ENCODE measurements at regions not wholly inside any gene's neighbourhood (a gene's known extent, or its start where the extent isn't known, plus 50 kb on each side); places are given as distances from the start of the nearest gene placed in this dataset.

DNA sequence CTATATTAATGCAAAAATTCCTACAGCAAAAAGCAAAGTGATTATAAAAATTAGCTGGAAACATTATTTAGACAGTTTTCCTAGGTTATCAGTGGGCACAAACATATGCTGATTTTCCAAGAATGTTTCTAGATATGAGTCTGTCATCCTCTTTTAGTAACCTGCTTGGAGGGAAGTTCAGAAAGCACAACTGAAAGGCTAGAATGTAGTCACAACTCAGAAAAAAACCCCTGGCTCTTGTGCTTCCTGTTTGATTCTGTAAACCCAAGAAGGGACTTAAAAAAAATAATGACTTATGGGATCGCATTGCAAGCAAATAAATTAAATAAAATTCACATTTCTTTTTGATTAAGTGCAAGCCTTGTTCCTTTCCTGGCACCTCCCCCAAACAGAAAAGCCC lies 708.4 kb upstream of the EPHA7 start:
- H3K79me2 ChIP-seq: no peaks in the 10 kb centered on the region
- no peak for TF ChIP-seq CTCF (IDR thresholded peaks at IDR 0.05)
- no peaks in the 10 kb centered on the region for H3K36me3 ChIP-seq (ENCODE audit: control insufficient read depth, insufficient read depth, low read length)
- H3K4me1 ChIP-seq: no peaks in the 10 kb centered on the region
- no peak overlapping the region for H3K27ac ChIP-seq
- H3K4me3 ChIP-seq (ENCODE audit: low read depth, low read length): no peak overlapping the region
- H3K9me3 ChIP-seq (ENCODE audit: control insufficient read depth, low read length): no peaks in the 10 kb centered on the region
- H3K27me3 ChIP-seq (ENCODE audit: control insufficient read depth, insufficient read depth, low read length): no peaks in the 10 kb centered on the region
- no peak overlapping the region for H2AFZ ChIP-seq
- H3K4me2 ChIP-seq (ENCODE audit: low read length): no peak overlapping the region
- H3K9ac ChIP-seq: no peak overlapping the region

DNA sequence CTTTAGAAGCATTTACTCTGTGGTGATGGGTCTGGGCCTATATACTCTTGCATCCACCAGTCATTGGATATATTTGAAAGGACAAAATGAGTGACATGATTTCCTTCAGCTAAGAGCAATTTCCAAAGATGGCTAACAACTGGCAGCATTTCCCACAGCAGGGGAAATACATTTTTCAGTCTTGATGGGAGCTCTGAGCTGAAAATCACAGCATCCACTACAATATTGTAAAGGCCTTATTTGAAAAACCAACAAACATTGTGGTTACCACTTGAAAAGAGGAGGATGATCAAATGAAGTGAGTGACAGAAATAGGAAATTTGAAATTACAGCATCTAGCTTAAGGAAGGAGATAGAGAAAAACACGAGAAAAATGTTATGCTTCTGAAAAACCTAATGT lies 705.0 kb upstream of the EPHA7 start:
- Histone ChIP-seq H3K27ac (no peak overlapping the region), H3K9ac (no peak overlapping the region), H3K79me2 (no peaks in the 10 kb centered on the region), H3K9me3 (ENCODE audit: control insufficient read depth, low read length) (no peaks in the 10 kb centered on the region), H3K4me3 (ENCODE audit: low read depth, low read length) (no peak overlapping the region), H3K27me3 (ENCODE audit: control insufficient read depth, insufficient read depth, low read length) (no peaks in the 10 kb centered on the region), H3K4me2 (ENCODE audit: low read length) (no peak overlapping the region), H2AFZ (no peak overlapping the region), H3K36me3 (ENCODE audit: control insufficient read depth, insufficient read depth, low read length) (no peaks in the 10 kb centered on the region), H3K4me1 (no peaks in the 10 kb centered on the region)
- no peak for TF ChIP-seq CTCF (IDR thresholded peaks at IDR 0.05)

DNA sequence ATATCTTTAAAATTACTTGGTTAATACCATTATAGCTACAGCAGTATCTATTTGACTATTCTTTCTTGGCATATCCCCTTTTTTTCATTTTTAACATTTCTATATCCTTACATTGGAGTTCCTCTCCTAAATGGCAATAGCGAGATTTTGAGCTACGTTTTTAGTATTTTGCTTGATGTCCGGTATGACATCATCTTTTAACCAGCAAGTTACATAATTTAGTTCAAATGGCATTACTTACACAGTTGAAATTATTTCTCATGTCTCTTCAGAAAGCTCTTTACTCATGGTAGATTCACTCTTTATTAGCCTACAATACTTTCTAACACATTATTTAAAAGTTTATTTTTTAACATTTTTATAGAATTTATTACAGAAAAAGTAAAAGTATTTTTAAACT lies 701.7 kb upstream of the EPHA7 start:
- H3K4me3 ChIP-seq (ENCODE audit: low read depth, low read length): no peak overlapping the region
- no peak for TF ChIP-seq CTCF (IDR thresholded peaks at IDR 0.05)
- H3K27ac ChIP-seq: no peak overlapping the region

DNA sequence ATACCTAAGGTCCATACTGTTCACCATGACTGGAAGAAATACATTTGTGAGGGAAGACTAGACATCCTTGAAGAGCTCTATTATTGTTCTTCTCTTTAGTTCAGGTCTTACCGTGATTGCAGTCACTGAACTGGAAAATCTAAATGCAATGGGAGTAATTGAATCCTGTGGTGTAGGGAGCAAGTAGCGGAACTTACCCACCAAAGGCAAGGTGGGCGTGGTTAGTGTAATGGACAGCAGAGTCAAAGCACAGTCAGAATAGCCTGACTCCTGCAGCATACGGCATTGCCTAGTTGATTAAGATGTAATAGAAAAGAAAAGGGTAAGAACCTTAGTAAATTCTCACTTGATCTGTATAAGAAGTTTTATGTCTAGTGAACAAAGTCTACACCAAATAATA lies 679.7 kb upstream of the EPHA7 start:
- no peak for TF ChIP-seq CTCF (IDR thresholded peaks at IDR 0.05)
- Histone ChIP-seq H3K27me3 (ENCODE audit: control insufficient read depth, insufficient read depth, low read length) (no peaks in the 10 kb centered on the region), H3K79me2 (no peaks in the 10 kb centered on the region), H3K4me1 (no peaks in the 10 kb centered on the region), H3K36me3 (ENCODE audit: control insufficient read depth, insufficient read depth, low read length) (no peaks in the 10 kb centered on the region), H3K4me3 (ENCODE audit: low read depth, low read length) (no peak overlapping the region), H3K9ac (no peak overlapping the region), H2AFZ (no peak overlapping the region), H3K4me2 (ENCODE audit: low read length) (no peak overlapping the region), H3K27ac (no peak overlapping the region), H3K9me3 (ENCODE audit: control insufficient read depth, low read length) (no peaks in the 10 kb centered on the region)

More for the DNA sequence above, 701.7 kb upstream of the EPHA7 start:
- H3K79me2 ChIP-seq: no peaks in the 10 kb centered on the region
- H2AFZ ChIP-seq: no peak overlapping the region
- no peaks in the 10 kb centered on the region for H3K4me1 ChIP-seq
- H3K27me3 ChIP-seq (ENCODE audit: control insufficient read depth, insufficient read depth, low read length): no peaks in the 10 kb centered on the region
- no peak overlapping the region for H3K9ac ChIP-seq
- no peaks in the 10 kb centered on the region for H3K9me3 ChIP-seq (ENCODE audit: control insufficient read depth, low read length)
- no peaks in the 10 kb centered on the region for H3K36me3 ChIP-seq (ENCODE audit: control insufficient read depth, insufficient read depth, low read length)
- H3K4me2 ChIP-seq (ENCODE audit: low read length): no peak overlapping the region

- Histone ChIP-seq H2AFZ (no peak overlapping the region), H3K27ac (no peak overlapping the region), H3K9ac (no peak overlapping the region), H3K79me2 (no peaks in the 10 kb centered on the region), H3K36me3 (ENCODE audit: control insufficient read depth, insufficient read depth, low read length) (no peaks in the 10 kb centered on the region), H3K4me2 (ENCODE audit: low read length) (no peak overlapping the region), H3K27me3 (ENCODE audit: control insufficient read depth, insufficient read depth, low read length) (no peaks in the 10 kb centered on the region), H3K4me3 (ENCODE audit: low read depth, low read length) (no peak overlapping the region), H3K4me1 (no peaks in the 10 kb centered on the region), H3K9me3 (ENCODE audit: control insufficient read depth, low read length) (no peaks in the 10 kb centered on the region)
- no peak for TF ChIP-seq CTCF (IDR thresholded peaks at IDR 0.05)
Observed at GRCh38 chr6:94095961-94096360, 676.6 kb upstream of the EPHA7 start.
